ENCODE measurements at regions not wholly inside any gene's neighbourhood (a gene's known extent, or its start where the extent isn't known, plus 50 kb on each side); places are given as distances from the start of the nearest gene placed in this dataset.
"Not testable (repeated sequence)": the region's sequence is repeated elsewhere in the genome, so short reads cannot be mapped to it uniquely, and the experiment has no call there.

DNA sequence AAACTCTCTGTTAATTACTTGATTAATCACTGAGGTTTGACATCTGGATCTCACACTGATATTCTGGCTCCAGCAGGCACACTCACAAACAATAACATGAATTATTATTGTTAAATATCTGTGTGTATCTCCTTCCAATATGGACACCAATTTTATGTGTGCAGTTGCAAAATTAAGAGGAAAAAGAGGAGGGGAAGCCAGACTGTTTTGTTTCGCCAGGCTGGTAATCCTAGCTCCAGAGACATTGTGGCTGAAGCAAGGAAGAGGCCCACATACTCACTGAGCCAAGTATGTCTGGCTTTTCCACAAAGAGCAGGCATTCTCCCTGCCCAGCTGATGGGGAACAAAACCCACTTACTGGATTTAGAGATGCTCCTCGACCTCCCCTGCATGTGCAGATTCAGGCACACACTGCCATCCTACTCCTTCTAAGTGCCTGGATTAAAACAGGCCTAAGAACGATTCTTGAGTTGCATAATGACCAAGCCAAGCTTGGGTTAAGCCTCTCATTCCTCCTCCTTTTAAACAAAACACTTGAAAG is 181.9 kb downstream of the ESM1 start:
- Histone ChIP-seq H3K27me3 (replicated peaks) (no peaks in the 10 kb centered on the region), H3K36me3 (no peaks in the 10 kb centered on the region), H3K9me3 (replicated peaks) (no peaks in the 10 kb centered on the region), H3K4me1 (replicated peaks) (peaks cover 11% of the 10 kb centered on the region), H3K27ac (no peak overlapping the region), H3K4me3 (no peak overlapping the region)
- DNase-seq (ENCODE audit: low read depth in 1 of 2, low spot score in 2 of 2) = no peak

DNA sequence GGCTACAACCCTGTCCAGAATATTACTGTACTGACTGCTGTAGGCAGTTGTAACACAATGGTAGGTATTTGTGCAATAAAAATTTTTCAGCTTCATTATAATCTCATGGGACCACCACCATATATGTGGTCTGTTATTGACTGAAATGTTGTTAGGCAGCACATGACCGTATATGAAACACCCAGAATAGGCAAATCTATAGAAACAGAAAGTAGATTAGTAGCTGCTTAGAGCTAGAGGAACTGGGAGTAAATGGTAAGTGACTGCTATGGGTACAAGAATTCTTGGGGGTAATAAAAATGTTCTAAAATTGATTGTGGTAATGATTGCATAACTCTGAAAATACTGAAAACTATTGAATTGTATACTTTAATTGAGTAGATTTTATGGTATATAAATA is 185.7 kb downstream of the ESM1 start:
- Histone ChIP-seq H3K27ac (no peak overlapping the region), H3K36me3 (no peaks in the 10 kb centered on the region), H3K4me1 (replicated peaks) (0 out of 2 replicates have a peak, but pooled peaks cover 4% of the 10 kb centered on the region), H3K27me3 (replicated peaks) (no peaks in the 10 kb centered on the region), H3K9me3 (replicated peaks) (no peaks in the 10 kb centered on the region), H3K4me3 (no peak overlapping the region)
- DNase-seq (ENCODE audit: low read depth in 1 of 2, low spot score in 2 of 2) = no peak

DNA sequence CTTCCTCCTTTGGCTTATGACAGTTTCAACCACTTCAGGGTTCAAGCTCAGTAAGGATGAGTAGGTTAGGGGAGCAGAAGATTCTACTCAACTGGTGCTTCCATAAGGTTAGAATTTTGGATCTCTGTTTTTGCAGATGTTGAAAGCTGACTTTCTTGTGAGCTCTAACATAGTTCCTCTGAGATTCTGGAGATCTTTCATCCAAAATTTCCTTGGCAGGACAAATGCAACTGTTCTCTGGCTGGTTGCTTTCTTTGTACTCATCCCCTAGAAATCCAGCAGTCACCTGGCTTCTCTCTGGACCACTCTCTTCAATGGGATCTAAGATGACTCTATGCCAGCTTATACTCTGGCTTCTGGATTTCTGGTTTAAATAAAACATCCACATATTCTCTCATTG is 189.6 kb downstream of the ESM1 start:
- Histone ChIP-seq H3K4me1 (replicated peaks) (0 out of 2 replicates have a peak, but pooled peaks cover 4% of the 10 kb centered on the region), H3K36me3 (no peaks in the 10 kb centered on the region), H3K4me3 (no peak overlapping the region), H3K27ac (no peak overlapping the region), H3K27me3 (replicated peaks) (no peaks in the 10 kb centered on the region), H3K9me3 (replicated peaks) (no peaks in the 10 kb centered on the region)
- DNase-seq (ENCODE audit: low read depth in 1 of 2, low spot score in 2 of 2) = no peak

DNA sequence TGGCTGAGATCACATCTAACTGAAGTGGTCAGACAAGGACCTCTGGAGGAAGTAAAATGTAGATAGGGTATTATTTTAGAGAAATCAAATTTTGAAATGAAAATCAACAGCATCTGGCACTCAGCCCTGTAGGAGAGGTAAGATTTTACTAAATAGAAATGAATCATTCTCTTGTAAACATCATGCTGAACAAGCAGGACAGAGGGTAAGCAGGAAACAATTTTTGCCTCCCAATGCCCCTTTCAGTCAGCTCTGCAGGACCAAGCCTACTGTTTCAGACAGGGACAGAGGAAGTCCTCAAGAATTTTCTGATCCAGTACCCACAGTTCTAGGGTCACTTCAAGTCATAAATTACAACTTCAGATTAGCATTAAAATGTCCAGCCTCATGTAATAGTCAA is 190.1 kb downstream of the ESM1 start:
- no peaks in the 10 kb centered on the region for H3K27me3 ChIP-seq (replicated peaks)
- H3K4me1 ChIP-seq (replicated peaks) = 0 out of 2 replicates have a peak, but pooled peaks cover 4% of the 10 kb centered on the region
- no peak overlapping the region for H3K4me3 ChIP-seq
- no peak overlapping the region for H3K27ac ChIP-seq
- DNase-seq (ENCODE audit: low read depth in 1 of 2, low spot score in 2 of 2) = no peak
- no peaks in the 10 kb centered on the region for H3K36me3 ChIP-seq
- no peaks in the 10 kb centered on the region for H3K9me3 ChIP-seq (replicated peaks)

DNA sequence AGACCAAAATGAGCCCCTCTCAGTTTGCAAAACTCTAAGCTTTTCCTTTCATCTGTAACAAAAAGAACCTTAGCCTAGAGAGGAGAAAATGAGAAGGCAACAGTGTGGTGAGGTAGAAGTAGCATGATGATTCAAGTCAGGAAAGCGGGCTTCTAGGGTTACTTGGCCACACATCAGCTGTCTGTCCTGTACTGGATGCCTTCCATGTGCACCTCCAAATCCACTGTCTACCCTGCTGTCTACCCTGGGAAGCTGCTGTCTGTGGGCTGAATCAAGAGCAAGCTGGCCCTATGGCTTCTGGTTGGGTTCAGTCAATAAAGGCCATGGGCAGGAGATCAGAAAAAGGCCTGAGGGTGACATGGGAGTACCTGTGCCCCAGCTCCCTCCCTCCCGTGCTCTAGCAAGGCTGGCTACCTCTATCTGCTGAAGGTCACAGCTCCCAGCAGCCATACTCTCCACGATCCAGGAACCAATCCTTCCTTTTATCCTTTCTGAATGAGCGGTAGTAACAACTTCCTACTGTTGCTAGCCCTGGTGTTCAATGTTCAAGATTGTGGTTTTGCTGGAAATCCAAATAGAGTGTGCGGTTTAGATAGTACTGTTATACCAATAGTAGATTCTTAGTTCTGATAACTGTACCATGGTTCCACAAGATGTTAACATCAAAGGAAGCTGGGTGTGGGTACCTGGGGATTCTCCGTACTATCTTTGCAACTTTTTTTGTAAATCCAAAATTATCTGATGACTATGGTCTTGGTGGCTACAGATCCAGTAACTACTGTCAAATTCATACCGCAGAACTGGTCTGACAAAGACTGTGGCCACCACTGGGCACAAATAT is 191.0 kb downstream of the ESM1 start:
- Histone ChIP-seq H3K36me3 (no peaks in the 10 kb centered on the region), H3K27ac (no peak overlapping the region), H3K4me1 (replicated peaks) (0 out of 2 replicates have a peak, but pooled peaks cover 4% of the 10 kb centered on the region), H3K9me3 (replicated peaks) (no peaks in the 10 kb centered on the region), H3K27me3 (replicated peaks) (no peaks in the 10 kb centered on the region), H3K4me3 (no peak overlapping the region)
- no peak for DNase-seq (ENCODE audit: low read depth in 1 of 2, low spot score in 2 of 2)

DNA sequence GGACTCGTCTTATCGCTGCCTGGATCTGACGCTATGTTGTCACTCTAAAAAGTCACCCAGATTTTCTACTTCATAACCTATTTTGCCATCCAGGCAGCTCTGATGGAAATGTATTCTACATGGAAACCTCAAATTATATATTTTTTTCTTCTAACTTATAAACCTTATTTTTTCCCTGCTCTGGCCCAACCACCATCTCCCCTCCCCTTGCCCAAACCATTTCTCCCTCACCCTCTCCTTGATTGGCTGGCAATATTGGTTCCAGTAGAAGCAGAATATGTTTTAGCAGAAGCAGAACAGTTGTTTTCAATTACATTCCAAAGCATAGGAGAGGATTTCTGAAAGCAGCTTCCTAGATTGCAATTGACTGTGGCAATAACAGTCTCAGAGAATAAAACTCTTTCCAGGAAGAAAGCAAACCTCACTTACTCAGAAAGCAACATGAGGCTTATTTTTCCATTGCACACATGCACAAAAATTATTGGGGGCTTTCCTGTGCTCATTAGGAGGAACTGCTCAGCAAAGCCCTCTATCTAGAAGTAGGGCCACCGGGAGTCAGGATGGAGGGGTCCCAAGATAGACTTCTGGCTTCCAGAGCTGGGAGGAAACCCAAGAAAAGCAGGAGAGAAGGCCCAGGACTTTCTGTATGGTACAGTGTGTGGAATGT is 191.8 kb downstream of the ESM1 start:
- no peak for DNase-seq (ENCODE audit: low read depth in 1 of 2, low spot score in 2 of 2)
- no peaks in the 10 kb centered on the region for H3K36me3 ChIP-seq

DNA sequence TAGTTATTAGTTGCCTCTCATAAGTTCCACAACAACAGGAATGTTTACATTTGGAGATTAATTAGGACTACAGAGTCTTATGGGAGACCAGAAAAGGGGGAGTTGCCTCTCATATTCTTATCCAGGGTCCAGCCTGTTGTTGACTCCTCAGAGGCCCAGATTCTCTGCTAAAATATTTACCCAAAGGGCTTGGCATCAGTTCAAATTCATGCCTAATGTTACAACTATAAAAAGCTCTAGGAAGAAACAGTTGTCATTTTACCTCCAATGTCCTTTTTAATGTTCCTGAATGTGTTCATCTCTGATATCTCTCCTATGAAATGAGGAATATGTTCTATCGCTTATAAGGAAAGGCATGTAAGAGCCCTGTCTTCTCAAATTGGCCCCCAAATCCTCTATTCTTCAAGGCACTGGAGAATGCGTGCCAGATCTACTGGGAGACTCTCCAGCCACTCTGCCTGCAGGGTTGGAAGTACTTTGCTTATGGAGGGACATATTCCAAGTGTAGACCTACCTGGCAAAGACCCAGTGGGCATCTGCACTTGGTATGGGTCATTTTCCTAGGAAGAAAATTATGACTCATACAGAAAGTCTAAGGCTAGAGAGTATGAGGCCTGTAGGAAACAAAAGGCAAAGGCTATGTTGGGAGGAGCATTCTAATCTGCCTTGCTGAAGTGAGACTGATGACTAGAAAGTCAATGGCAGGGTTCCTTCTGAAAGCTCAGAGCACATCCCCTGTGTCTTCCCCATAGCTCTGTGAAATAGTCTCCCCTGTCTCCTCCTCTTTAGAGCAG is 192.6 kb downstream of the ESM1 start:
- Histone ChIP-seq H3K27ac (no peak overlapping the region), H3K27me3 (replicated peaks) (no peaks in the 10 kb centered on the region), H3K36me3 (no peaks in the 10 kb centered on the region), H3K4me1 (replicated peaks) (0 out of 2 replicates have a peak, but pooled peaks cover 4% of the 10 kb centered on the region), H3K4me3 (no peak overlapping the region), H3K9me3 (replicated peaks) (no peaks in the 10 kb centered on the region)
- DNase-seq (ENCODE audit: low read depth in 1 of 2, low spot score in 2 of 2) = no peak

More for the DNA sequence above, 191.8 kb downstream of the ESM1 start:
- Histone ChIP-seq H3K4me1 (replicated peaks) (0 out of 2 replicates have a peak, but pooled peaks cover 4% of the 10 kb centered on the region), H3K27ac (no peak overlapping the region), H3K4me3 (no peak overlapping the region), H3K9me3 (replicated peaks) (no peaks in the 10 kb centered on the region), H3K27me3 (replicated peaks) (no peaks in the 10 kb centered on the region)

DNA sequence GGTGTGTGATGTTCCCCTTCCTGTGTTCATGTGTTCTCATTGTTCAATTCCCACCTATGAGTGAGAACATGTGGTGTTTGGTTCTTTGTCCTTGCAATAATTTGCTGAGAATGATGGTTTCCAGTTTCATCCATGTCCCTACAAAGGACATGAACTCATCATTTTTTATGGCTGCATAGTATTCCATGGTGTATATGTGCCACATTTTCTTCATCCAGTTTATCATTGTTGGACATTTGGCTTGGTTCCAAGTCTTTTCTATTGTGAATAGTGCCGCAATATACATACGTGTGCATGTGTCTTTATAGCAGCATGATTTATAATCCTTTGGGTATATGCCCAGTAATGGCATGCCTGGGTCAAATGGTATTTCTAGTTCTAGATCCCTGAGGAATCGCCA is 197.5 kb downstream of the ESM1 start:
- H3K4me1 ChIP-seq (replicated peaks); DNase-seq (ENCODE audit: low read depth in 1 of 2, low spot score in 2 of 2); H3K27me3 ChIP-seq (replicated peaks); H3K4me3 ChIP-seq; H3K9me3 ChIP-seq (replicated peaks); H3K36me3 ChIP-seq; H3K27ac ChIP-seq: not testable (repeated sequence)

DNA sequence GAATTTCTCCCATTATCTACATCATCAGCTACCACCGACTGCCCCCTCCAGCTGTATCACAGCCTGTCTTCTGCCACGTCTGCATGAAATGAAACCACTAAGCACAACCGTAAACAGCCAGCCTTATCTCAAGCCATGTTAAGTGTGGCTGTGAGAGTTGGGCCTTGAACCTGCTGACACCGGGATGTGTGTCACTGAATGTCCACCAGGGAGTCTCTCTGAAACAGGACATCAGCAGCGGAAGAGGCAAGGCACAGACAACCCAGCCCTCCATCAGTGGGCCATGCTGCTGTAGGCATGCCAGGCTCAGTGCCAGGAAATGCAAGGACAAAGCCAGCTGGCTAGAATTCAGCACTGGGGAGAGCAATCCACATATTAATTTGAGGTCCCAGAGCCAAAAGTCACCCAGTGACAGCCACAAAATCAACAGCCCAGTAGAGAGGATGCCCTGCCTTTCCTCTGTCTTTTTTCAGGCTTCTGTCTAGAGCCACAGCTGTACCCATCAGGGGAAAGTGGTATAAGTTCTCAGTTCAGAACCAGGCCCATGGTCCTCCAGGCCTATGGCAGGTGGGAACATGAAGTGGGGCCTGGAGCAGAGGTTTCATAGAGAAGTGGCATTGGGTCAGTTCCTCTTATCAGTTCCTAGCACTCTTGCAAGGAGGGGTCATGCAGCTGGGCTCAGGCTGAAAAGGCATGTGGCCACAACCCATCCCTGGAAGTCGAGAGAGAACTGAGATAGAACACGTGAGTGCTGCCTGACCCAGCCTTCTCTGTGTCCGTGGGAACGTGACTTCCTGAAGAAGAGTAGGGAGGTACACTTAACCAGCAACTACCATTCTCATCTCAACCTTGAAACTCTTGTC is 199.4 kb downstream of the ESM1 start:
- Histone ChIP-seq H3K36me3 (no peaks in the 10 kb centered on the region), H3K4me1 (replicated peaks) (no peaks in the 10 kb centered on the region), H3K27me3 (replicated peaks) (no peaks in the 10 kb centered on the region), H3K4me3 (no peak overlapping the region), H3K27ac (no peak overlapping the region), H3K9me3 (replicated peaks) (no peaks in the 10 kb centered on the region)
- DNase-seq (ENCODE audit: low read depth in 1 of 2, low spot score in 2 of 2) = no peak

DNA sequence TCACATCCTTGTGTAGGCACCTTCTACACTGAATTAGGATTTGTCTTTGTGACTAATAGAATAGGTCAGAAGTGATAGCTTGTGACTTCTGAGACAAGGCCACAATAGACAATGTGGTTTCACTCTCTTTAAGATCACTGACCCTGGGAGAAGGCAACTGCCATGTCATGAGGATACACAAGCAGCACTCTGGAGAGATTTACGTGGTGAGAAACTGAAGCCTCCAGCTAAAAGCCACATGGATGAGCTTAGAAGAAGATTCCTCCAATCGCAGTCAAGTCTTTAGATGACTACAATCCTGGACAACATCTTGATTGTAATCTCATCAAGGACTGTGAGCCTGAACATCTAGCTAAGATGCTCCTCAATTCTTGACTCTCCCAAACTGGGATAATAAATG is 206.6 kb downstream of the ESM1 start:
- no peak for DNase-seq (ENCODE audit: low read depth in 1 of 2, low spot score in 2 of 2)
- Histone ChIP-seq H3K27me3 (replicated peaks) (no peaks in the 10 kb centered on the region), H3K4me1 (replicated peaks) (no peaks in the 10 kb centered on the region), H3K4me3 (no peak overlapping the region), H3K27ac (no peak overlapping the region), H3K9me3 (replicated peaks) (no peaks in the 10 kb centered on the region), H3K36me3 (no peaks in the 10 kb centered on the region)

DNA sequence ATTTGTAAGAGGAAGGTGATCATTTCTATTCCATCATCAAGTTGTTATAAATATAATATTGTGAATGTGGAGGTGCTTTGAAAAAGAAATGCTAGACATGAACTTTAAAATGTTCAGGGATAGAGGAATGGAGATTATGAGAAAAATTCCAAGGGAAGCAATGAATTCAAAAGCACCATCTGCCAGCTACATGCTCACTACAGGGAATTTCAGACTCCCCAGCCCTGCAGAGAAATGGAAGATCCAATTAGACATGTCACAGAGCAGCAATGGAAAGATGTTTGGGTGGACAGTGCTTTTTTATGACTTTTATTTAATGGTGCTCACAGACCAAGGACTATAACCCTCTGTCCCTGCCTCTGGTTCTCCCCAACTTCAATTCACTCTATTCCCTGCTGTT is 209.7 kb downstream of the ESM1 start:
- Histone ChIP-seq H3K4me3 (no peak overlapping the region), H3K4me1 (replicated peaks) (no peaks in the 10 kb centered on the region), H3K27ac (no peak overlapping the region), H3K36me3 (no peaks in the 10 kb centered on the region), H3K9me3 (replicated peaks) (no peaks in the 10 kb centered on the region), H3K27me3 (replicated peaks) (no peaks in the 10 kb centered on the region)
- no peak for DNase-seq (ENCODE audit: low read depth in 1 of 2, low spot score in 2 of 2)

DNA sequence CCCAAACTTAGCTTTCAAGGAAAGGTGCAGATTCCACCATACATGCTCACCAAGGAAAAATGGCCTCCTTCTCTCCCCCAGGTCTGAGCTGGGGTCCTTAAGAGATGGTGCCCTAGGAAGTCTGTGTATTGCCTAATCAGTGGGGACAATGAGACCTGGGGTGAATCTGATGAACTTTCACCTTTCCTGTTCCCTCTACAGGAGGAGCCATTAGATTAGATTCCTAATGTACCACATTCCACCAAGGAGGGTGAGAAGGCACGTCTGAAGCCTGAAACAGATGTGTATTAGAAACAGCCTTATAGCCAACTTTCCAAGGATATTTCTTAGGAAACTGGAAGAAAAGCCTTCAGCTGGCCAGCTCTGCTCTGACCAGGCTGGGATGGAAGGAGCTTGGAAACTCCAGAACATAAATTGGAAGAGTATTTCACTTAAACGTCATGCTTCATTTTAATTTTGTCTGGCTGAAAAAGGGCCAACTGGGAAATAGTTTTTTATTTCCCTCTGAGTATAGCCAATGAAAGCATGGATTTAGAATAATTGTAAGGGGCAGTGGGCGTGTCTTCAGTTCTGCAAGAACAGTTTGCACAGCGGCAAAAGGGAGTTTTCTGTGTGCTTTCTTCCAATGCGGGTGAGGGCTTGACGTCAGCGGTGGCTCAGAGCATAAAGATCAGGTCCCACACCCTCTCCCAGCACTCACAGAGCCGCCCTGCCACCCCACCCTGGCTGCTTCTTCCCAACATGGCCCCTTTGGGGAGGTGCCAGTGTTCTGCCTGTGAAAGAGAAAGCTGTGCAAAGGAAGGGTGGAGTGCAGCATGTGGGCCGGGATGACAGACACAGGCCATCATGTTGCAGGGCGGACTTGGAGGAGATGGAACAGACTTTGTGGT is 210.9 kb downstream of the ESM1 start:
- no peaks in the 10 kb centered on the region for H3K9me3 ChIP-seq (replicated peaks)
- no peaks in the 10 kb centered on the region for H3K4me1 ChIP-seq (replicated peaks)
- H3K27ac ChIP-seq = no peak overlapping the region
- no peak overlapping the region for H3K4me3 ChIP-seq
- H3K36me3 ChIP-seq = no peaks in the 10 kb centered on the region
- H3K27me3 ChIP-seq (replicated peaks) = no peaks in the 10 kb centered on the region
- no peak for DNase-seq (ENCODE audit: low read depth in 1 of 2, low spot score in 2 of 2)

Data from SJSA1 (cell line).